ENCODE measurements at regions not wholly inside any gene's neighbourhood (a gene's known extent, or its start where the extent isn't known, plus 50 kb on each side); places are given as distances from the start of the nearest gene placed in this dataset.

DNA sequence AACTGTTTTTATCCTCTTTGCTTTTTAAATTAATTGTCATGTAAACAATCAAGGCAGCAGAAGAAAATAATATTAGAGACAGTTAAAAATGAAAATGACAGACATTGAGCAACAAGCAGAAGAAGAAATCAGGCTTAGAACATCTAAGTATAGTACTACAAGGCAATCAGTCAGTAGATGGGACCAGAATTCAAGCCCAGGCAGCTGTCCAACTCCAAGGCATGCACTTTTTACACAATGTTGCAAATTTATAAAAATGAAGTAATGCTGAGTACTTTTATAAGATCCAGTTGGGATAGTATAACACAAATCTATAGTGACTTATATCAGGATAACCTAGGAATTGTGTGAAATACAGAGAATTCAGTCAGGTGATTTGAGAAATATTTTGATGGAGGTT is 2815.8 kb downstream of the PCDH9 start:
- no peak overlapping the region for H4K91ac ChIP-seq (ENCODE audit: insufficient read depth, low read depth, low read length)
- H3K56ac ChIP-seq (ENCODE audit: extremely low read depth, insufficient read depth, low read length): no peak overlapping the region
- no peak overlapping the region for H3K4me2 ChIP-seq (ENCODE audit: low read depth, low read length)
- H3K4me3 ChIP-seq (ENCODE audit: insufficient read depth, low read depth, low read length): no peak overlapping the region
- no peaks in the 10 kb centered on the region for H3K27me3 ChIP-seq (ENCODE audit: control insufficient read depth, insufficient read depth, low read length)
- no peaks in the 10 kb centered on the region for H3K4me1 ChIP-seq (ENCODE audit: control insufficient read depth, insufficient read depth, low read length)
- no peak overlapping the region for H3K4ac ChIP-seq (ENCODE audit: low read depth, low read length)
- H2AK9ac ChIP-seq (replicated peaks; ENCODE audit: low read depth, low read length, poor library complexity): no peak overlapping the region
- no peaks in the 10 kb centered on the region for H3K9me1 ChIP-seq (ENCODE audit: insufficient read depth, low read length)
- no peak for ATAC-seq (ENCODE audit: low read depth)
- H2BK5ac ChIP-seq (ENCODE audit: low read depth, low read length, poor library complexity, severe bottlenecking): no peak overlapping the region
- no peaks in the 10 kb centered on the region for H3K79me1 ChIP-seq (ENCODE audit: low read depth in 1 of 2, low read length in 2 of 2)
- POLR2A ChIA-PET (ENCODE audit: unreplicated experiment): no interaction called here
- no peaks in the 10 kb centered on the region for H4K20me1 ChIP-seq (ENCODE audit: insufficient read depth, low read length)
- dilution Hi-C loops (cut with HindIII; ENCODE audit: low sequenced_read_pairs, unreplicated experiment) (no loop called here), in situ Hi-C loops (cut with MboI; ENCODE audit: low sequenced_read_pairs) (no loop called here), intact Hi-C loops (cut with micrococcal nuclease) (no loop called here)
- no peak overlapping the region for H2AFZ ChIP-seq (replicated peaks; ENCODE audit: low read length, poor library complexity)
- BruUV-seq (replicated peaks): no TSS peak
- no peak overlapping the region for H3K14ac ChIP-seq (replicated peaks; ENCODE audit: low read depth, low read length)
- H2AK5ac ChIP-seq (ENCODE audit: low read depth, low read length): no peak overlapping the region
- no peak overlapping the region for H2BK20ac ChIP-seq (ENCODE audit: low read depth, low read length)
- no peak for TF ChIP-seq SMC3 (IDR thresholded peaks at IDR 0.05; ENCODE audit: low read depth, low read length)
- TF ChIP-seq FOS (IDR thresholded peaks at IDR 0.05; ENCODE audit: low read depth, low read length): no peak
- TF ChIP-seq, protein P1, sequence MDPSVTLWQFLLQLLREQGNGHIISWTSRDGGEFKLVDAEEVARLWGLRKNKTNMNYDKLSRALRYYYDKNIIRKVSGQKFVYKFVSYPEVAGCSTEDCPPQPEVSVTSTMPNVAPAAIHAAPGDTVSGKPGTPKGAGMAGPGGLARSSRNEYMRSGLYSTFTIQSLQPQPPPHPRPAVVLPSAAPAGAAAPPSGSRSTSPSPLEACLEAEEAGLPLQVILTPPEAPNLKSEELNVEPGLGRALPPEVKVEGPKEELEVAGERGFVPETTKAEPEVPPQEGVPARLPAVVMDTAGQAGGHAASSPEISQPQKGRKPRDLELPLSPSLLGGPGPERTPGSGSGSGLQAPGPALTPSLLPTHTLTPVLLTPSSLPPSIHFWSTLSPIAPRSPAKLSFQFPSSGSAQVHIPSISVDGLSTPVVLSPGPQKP (IDR thresholded peaks at IDR 0.05; ENCODE audit: borderline replicate concordance, low read depth, low read length): no peak
- TF ChIP-seq, protein P2, sequence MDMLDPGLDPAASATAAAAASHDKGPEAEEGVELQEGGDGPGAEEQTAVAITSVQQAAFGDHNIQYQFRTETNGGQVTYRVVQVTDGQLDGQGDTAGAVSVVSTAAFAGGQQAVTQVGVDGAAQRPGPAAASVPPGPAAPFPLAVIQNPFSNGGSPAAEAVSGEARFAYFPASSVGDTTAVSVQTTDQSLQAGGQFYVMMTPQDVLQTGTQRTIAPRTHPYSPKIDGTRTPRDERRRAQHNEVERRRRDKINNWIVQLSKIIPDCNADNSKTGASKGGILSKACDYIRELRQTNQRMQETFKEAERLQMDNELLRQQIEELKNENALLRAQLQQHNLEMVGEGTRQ (IDR thresholded peaks at IDR 0.05; ENCODE audit: low read depth, low read length): no peak
- TF ChIP-seq, protein P3, sequence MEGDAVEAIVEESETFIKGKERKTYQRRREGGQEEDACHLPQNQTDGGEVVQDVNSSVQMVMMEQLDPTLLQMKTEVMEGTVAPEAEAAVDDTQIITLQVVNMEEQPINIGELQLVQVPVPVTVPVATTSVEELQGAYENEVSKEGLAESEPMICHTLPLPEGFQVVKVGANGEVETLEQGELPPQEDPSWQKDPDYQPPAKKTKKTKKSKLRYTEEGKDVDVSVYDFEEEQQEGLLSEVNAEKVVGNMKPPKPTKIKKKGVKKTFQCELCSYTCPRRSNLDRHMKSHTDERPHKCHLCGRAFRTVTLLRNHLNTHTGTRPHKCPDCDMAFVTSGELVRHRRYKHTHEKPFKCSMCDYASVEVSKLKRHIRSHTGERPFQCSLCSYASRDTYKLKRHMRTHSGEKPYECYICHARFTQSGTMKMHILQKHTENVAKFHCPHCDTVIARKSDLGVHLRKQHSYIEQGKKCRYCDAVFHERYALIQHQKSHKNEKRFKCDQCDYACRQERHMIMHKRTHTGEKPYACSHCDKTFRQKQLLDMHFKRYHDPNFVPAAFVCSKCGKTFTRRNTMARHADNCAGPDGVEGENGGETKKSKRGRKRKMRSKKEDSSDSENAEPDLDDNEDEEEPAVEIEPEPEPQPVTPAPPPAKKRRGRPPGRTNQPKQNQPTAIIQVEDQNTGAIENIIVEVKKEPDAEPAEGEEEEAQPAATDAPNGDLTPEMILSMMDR (conservative IDR thresholded peaks at IDR 0.05; ENCODE audit: low read depth, low read length): no peak
- no peak for TF ChIP-seq NFE2L2 (IDR thresholded peaks at IDR 0.05; ENCODE audit: low read depth, low read length)
- no peak for TF ChIP-seq BHLHE40 (IDR thresholded peaks at IDR 0.05; ENCODE audit: low read depth, low read length)
- TF ChIP-seq CHD1 (IDR thresholded peaks at IDR 0.05; ENCODE audit: low read depth, low read length): no peak
- no peak for TF ChIP-seq POLR2A (IDR thresholded peaks at IDR 0.05; ENCODE audit: low read depth, low read length)
- no peak for TF ChIP-seq MXI1 (IDR thresholded peaks at IDR 0.05; ENCODE audit: borderline replicate concordance, low read depth, low read length)
- no peak for TF ChIP-seq MAFK (IDR thresholded peaks at IDR 0.05; ENCODE audit: low read depth, low read length)
- TF ChIP-seq RCOR1 (IDR thresholded peaks at IDR 0.05; ENCODE audit: insufficient replicate concordance, low read length): no peak
- TF ChIP-seq MAZ (IDR thresholded peaks at IDR 0.05; ENCODE audit: borderline replicate concordance, low read depth, low read length): no peak
- TF ChIP-seq RFX5 (IDR thresholded peaks at IDR 0.05; ENCODE audit: low read depth, low read length): no peak
- no peak for TF ChIP-seq RAD21 (IDR thresholded peaks at IDR 0.05; ENCODE audit: low read length)
- no peak for TF ChIP-seq CEBPB (IDR thresholded peaks at IDR 0.05; ENCODE audit: low read depth, low read length)
- H2BK120ac ChIP-seq (ENCODE audit: low read depth, low read length): no peak overlapping the region
- no peaks in the 10 kb centered on the region for H3K36me3 ChIP-seq (ENCODE audit: control insufficient read depth, insufficient read depth, low read length)
- no peak overlapping the region for H3K9ac ChIP-seq (ENCODE audit: low read depth, low read length)
- CTCF ChIA-PET: no interaction called here
- H3K27ac ChIP-seq (ENCODE audit: insufficient read depth, low read length): no peak overlapping the region
- no peak for DNase-seq
- H3K23ac ChIP-seq (ENCODE audit: low read depth, low read length): no peak overlapping the region
- H3K18ac ChIP-seq (ENCODE audit: low read depth, low read length): no peak overlapping the region
- no peak overlapping the region for H4K8ac ChIP-seq (ENCODE audit: low read depth in 2 of 2, low read length in 2 of 2)
- no peak overlapping the region for H2BK15ac ChIP-seq (ENCODE audit: low read depth, low read length)
- H4K5ac ChIP-seq (ENCODE audit: low read depth, low read length): no peak overlapping the region
- H3K9me3 ChIP-seq (ENCODE audit: control insufficient read depth, insufficient read depth, low read length): no peaks in the 10 kb centered on the region
